Germinal center (tissue), 1 donor: ENCODE measurements at regions not wholly inside any gene's neighbourhood (a gene's known extent, or its start where the extent isn't known, plus 50 kb on each side); places are given as distances from the start of the nearest gene placed in this dataset.
"Not testable (repeated sequence)": the region's sequence is repeated elsewhere in the genome, so short reads cannot be mapped to it uniquely, and the experiment has no call there.

Source experiments
- DNase-seq: peaks from one replicate; pipeline ENCODE4 v3.0.0; 2012; ENCODE audit warnings: mixed read lengths, low spot score

- no peak for DNase-seq
Observed at GRCh38 chr3:110327870-110328269, 743.7 kb upstream of the NECTIN3 start.

- DNase-seq = not testable (repeated sequence)
Observed at GRCh38 chr3:110331562-110331961, 740.1 kb upstream of the NECTIN3 start.

- no peak for DNase-seq
Observed at GRCh38 chr3:110332629-110333028, 739.0 kb upstream of the NECTIN3 start.

- DNase-seq = no peak
Observed at GRCh38 chr3:110341047-110341446, 730.6 kb upstream of the NECTIN3 start.

- DNase-seq = no peak
Observed at GRCh38 chr3:110343376-110343775, 728.2 kb upstream of the NECTIN3 start.

- no peak for DNase-seq
Observed at GRCh38 chr3:110343945-110344344, 727.7 kb upstream of the NECTIN3 start.

- no peak for DNase-seq
Observed at GRCh38 chr3:110344487-110344886, 727.1 kb upstream of the NECTIN3 start.

- DNase-seq = no peak
Observed at GRCh38 chr3:110344897-110345767, 726.5 kb upstream of the NECTIN3 start.

GRCh38 chr3:110349295-110349694 is 722.3 kb upstream of the NECTIN3 start:
- no peak for DNase-seq

- no peak for DNase-seq
Observed at GRCh38 chr3:110352841-110353604, 718.6 kb upstream of the NECTIN3 start.

GRCh38 chr3:110362751-110363150 is 708.9 kb upstream of the NECTIN3 start:
- no peak for DNase-seq

GRCh38 chr3:110367289-110367688 is 704.3 kb upstream of the NECTIN3 start:
- DNase-seq = not testable (repeated sequence)

GRCh38 chr3:110375751-110376518 is 695.7 kb upstream of the NECTIN3 start:
- DNase-seq = no peak

GRCh38 chr3:110378481-110378880 is 693.1 kb upstream of the NECTIN3 start:
- no peak for DNase-seq

GRCh38 chr3:110381992-110382391 is 689.6 kb upstream of the NECTIN3 start:
- DNase-seq = no peak

GRCh38 chr3:110383356-110383755 is 688.3 kb upstream of the NECTIN3 start:
- DNase-seq = no peak

- DNase-seq = no peak
Observed at GRCh38 chr3:110384601-110385000, 687.0 kb upstream of the NECTIN3 start.

GRCh38 chr3:110389005-110389404 is 682.6 kb upstream of the NECTIN3 start:
- no peak for DNase-seq

GRCh38 chr3:110390372-110390771 is 681.2 kb upstream of the NECTIN3 start:
- no peak for DNase-seq

GRCh38 chr3:110391042-110391441 is 680.6 kb upstream of the NECTIN3 start:
- DNase-seq = no peak

GRCh38 chr3:110391640-110392395 is 679.8 kb upstream of the NECTIN3 start:
- DNase-seq = no peak

- no peak for DNase-seq
Observed at GRCh38 chr3:110393941-110394340, 677.7 kb upstream of the NECTIN3 start.
